ENCODE measurements at regions not wholly inside any gene's neighbourhood (a gene's known extent, or its start where the extent isn't known, plus 50 kb on each side); places are given as distances from the start of the nearest gene placed in this dataset.

- no peak overlapping the region for H3K9ac ChIP-seq (ENCODE audit: extremely low read depth, low read length, poor library complexity, severe bottlenecking)
- H3K27me3 Mint-ChIP-seq (ENCODE audit: insufficient read depth), result peaks cover 13% of the 10 kb centered on the region
- H3K36me3 ChIP-seq (ENCODE audit: control insufficient read depth, insufficient read depth, low read length), result no peaks in the 10 kb centered on the region
- TF ChIP-seq CTCF (conservative IDR thresholded peaks at IDR 0.05), result no peak
- no peak overlapping the region for H3K27ac ChIP-seq (ENCODE audit: low read depth, low read length)
- DNase-seq, result no peak
- no peaks in the 10 kb centered on the region for H3K27me3 ChIP-seq (ENCODE audit: control insufficient read depth, insufficient read depth, low read length, poor library complexity, severe bottlenecking)
- H3K9me3 ChIP-seq (ENCODE audit: control insufficient read depth, low read length), result peaks cover 6% of the 10 kb centered on the region
- no peak overlapping the region for H3K4me3 Mint-ChIP-seq
- H3K36me3 Mint-ChIP-seq (ENCODE audit: low read depth), result peaks cover 3% of the 10 kb centered on the region
- no peak overlapping the region for H3K27ac Mint-ChIP-seq
- H3K4me1 Mint-ChIP-seq, result peaks cover 5% of the 10 kb centered on the region
- peaks cover 13% of the 10 kb centered on the region for H3K9me3 Mint-ChIP-seq
- H3K4me1 ChIP-seq (ENCODE audit: control insufficient read depth, insufficient read depth, low read length), result no peaks in the 10 kb centered on the region
- no peak overlapping the region for H3K4me3 ChIP-seq (ENCODE audit: low read length)
- WGBS, 2 experiments (ENCODE audit: insufficient coverage in 1 of 2, insufficient read length in 1 of 2), result 91 to 100% methylated on average over 2 of the region's 2 CpGs
Observed at GRCh38 chr6:40881501-40881900, 157.5 kb downstream of the UNC5CL start.

GRCh38 chr6:40880906-40881305, 158.1 kb downstream of the UNC5CL start:
- Histone ChIP-seq H3K4me1 (ENCODE audit: control insufficient read depth, insufficient read depth, low read length) (no peaks in the 10 kb centered on the region), H3K36me3 (ENCODE audit: control insufficient read depth, insufficient read depth, low read length) (no peaks in the 10 kb centered on the region), H3K4me3 (ENCODE audit: low read length) (no peak overlapping the region), H3K9me3 (ENCODE audit: control insufficient read depth, low read length) (peaks cover 6% of the 10 kb centered on the region), H3K27me3 (ENCODE audit: control insufficient read depth, insufficient read depth, low read length, poor library complexity, severe bottlenecking) (no peaks in the 10 kb centered on the region), H3K9ac (ENCODE audit: extremely low read depth, low read length, poor library complexity, severe bottlenecking) (no peak overlapping the region), H3K27ac (ENCODE audit: low read depth, low read length) (no peak overlapping the region)
- Mint-ChIP-seq H3K4me3 (no peak overlapping the region), H3K9me3 (peaks cover 13% of the 10 kb centered on the region), H3K27me3 (ENCODE audit: insufficient read depth) (peaks cover 18% of the 10 kb centered on the region), H3K27ac (no peak overlapping the region), H3K4me1 (peaks cover 5% of the 10 kb centered on the region), H3K36me3 (ENCODE audit: low read depth) (peaks cover 3% of the 10 kb centered on the region)
- no peak for TF ChIP-seq CTCF (conservative IDR thresholded peaks at IDR 0.05)
- WGBS, 2 experiments (ENCODE audit: insufficient coverage in 1 of 2, insufficient read length in 1 of 2), result 94 to 100% methylated on average over 1 to 2 of the region's 2 CpGs
- DNase-seq, result no peak

- Histone ChIP-seq H3K27ac (ENCODE audit: low read depth, low read length) (no peak overlapping the region), H3K4me1 (ENCODE audit: control insufficient read depth, insufficient read depth, low read length) (no peaks in the 10 kb centered on the region), H3K9me3 (ENCODE audit: control insufficient read depth, low read length) (peaks cover 6% of the 10 kb centered on the region), H3K27me3 (ENCODE audit: control insufficient read depth, insufficient read depth, low read length, poor library complexity, severe bottlenecking) (peaks cover 4% of the 10 kb centered on the region), H3K9ac (ENCODE audit: extremely low read depth, low read length, poor library complexity, severe bottlenecking) (no peak overlapping the region), H3K4me3 (ENCODE audit: low read length) (no peak overlapping the region), H3K36me3 (ENCODE audit: control insufficient read depth, insufficient read depth, low read length) (no peaks in the 10 kb centered on the region)
- H3K27me3 Mint-ChIP-seq (ENCODE audit: insufficient read depth), result peaks cover 21% of the 10 kb centered on the region
- peaks cover 13% of the 10 kb centered on the region for H3K9me3 Mint-ChIP-seq
- no peak overlapping the region for H3K4me3 Mint-ChIP-seq
- peaks cover 3% of the 10 kb centered on the region for H3K36me3 Mint-ChIP-seq (ENCODE audit: low read depth)
- no peak for DNase-seq
- peaks cover 1% of the 10 kb centered on the region for H3K4me1 Mint-ChIP-seq
- H3K27ac Mint-ChIP-seq, result no peak overlapping the region
- WGBS, 2 experiments (ENCODE audit: insufficient coverage in 1 of 2, insufficient read length in 1 of 2), result 90% methylated on average over 1 of the region's 2 CpGs; no CpG with 5 or more reads in 1 of the 2 experiments
- no peak for TF ChIP-seq CTCF (conservative IDR thresholded peaks at IDR 0.05)
Observed at GRCh38 chr6:40879169-40879568, 159.9 kb downstream of the UNC5CL start.
